ENCODE measurements at regions not wholly inside any gene's neighbourhood (a gene's known extent, or its start where the extent isn't known, plus 50 kb on each side); places are given as distances from the start of the nearest gene placed in this dataset.

DNA sequence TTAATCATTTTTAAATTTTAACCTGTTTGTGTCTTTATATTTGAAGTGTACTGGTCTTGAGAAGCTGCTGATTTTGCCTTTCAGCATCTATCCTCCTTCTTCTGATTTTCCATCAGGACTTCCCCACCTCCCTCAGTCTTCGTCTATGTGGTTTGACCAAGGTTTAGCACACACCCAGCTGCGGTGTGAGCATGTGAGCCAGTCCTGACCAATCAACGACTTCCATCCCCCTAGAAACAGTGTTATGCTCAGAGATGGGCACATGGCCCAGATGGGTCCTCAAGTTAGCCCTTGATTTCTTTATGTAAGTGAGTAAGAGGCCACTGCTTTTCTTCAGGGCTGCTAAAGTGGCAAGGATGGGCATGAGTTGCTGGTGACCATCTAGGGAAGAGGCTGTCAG, 190.8 kb downstream of the MATN1 start:
- intact Hi-C loops (cut with micrococcal nuclease; ENCODE audit: unreplicated experiment) = no loop called here
- no peaks in the 10 kb centered on the region for H3K36me3 Mint-ChIP-seq (ENCODE audit: insufficient read depth, unreplicated experiment)
- TF ChIP-seq, protein P1, sequence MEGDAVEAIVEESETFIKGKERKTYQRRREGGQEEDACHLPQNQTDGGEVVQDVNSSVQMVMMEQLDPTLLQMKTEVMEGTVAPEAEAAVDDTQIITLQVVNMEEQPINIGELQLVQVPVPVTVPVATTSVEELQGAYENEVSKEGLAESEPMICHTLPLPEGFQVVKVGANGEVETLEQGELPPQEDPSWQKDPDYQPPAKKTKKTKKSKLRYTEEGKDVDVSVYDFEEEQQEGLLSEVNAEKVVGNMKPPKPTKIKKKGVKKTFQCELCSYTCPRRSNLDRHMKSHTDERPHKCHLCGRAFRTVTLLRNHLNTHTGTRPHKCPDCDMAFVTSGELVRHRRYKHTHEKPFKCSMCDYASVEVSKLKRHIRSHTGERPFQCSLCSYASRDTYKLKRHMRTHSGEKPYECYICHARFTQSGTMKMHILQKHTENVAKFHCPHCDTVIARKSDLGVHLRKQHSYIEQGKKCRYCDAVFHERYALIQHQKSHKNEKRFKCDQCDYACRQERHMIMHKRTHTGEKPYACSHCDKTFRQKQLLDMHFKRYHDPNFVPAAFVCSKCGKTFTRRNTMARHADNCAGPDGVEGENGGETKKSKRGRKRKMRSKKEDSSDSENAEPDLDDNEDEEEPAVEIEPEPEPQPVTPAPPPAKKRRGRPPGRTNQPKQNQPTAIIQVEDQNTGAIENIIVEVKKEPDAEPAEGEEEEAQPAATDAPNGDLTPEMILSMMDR (IDR thresholded peaks at IDR 0.05; ENCODE audit: insufficient read depth in 1 of 2, low read depth in 1 of 2, low read length in 1 of 2, severe bottlenecking in 1 of 2, unreplicated experiment in 1 of 2) = no peak
- no TSS peak for BruUV-seq (replicated peaks)
- Histone ChIP-seq H3K4me3 (ENCODE audit: low read depth, low read length) (no peak overlapping the region), H3K27me3 (replicated peaks; ENCODE audit: control insufficient read depth, insufficient read depth, low read length) (no peaks in the 10 kb centered on the region), H3K4me1 (no peaks in the 10 kb centered on the region), H3K9me3 (no peaks in the 10 kb centered on the region), H3K36me3 (ENCODE audit: control insufficient read depth, insufficient read depth, low read length) (no peaks in the 10 kb centered on the region)
- no peak for DNase-seq
- H3K4me3 Mint-ChIP-seq (ENCODE audit: unreplicated experiment) = no peak overlapping the region
- H3K27ac Mint-ChIP-seq (ENCODE audit: unreplicated experiment) = no peak overlapping the region
- POLR2A ChIA-PET = no interaction called here
- H3K27me3 Mint-ChIP-seq (ENCODE audit: insufficient read depth, unreplicated experiment) = peaks cover 6% of the 10 kb centered on the region
- CTCF ChIA-PET = no interaction called here
- H3K9me3 Mint-ChIP-seq (ENCODE audit: unreplicated experiment) = no peaks in the 10 kb centered on the region
- no peaks in the 10 kb centered on the region for H3K4me1 Mint-ChIP-seq (ENCODE audit: low read depth, unreplicated experiment)

DNA sequence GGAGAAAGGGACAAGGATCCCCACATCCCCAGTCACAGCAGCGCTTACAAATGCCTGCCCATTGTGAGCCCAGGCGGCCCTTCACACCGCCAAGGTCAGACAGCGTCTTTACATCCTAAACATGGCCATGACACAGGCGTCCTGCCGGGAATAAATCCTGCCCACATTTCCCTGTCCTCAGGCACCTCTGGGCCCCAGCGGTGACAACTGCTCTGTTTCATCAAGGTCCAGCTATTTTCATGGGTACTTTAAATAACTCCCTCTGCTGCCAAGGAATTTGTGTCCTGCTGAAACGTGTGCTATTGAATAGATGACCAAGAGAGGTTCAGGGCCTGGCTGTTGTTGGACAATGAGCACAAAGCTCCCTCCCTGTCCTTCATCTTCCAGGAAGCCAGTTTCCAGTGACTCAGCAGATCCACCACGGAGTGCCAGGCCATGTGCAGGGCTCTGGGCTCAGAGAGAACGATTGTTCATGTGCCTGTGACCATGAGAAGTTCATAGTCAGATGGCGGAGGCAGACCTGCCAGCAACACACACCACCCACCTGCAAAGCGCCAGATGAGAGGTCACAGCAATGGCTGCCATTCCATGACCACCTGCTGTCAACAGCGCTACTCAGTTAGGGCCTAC, 195.8 kb downstream of the MATN1 start:
- intact Hi-C loops (cut with micrococcal nuclease; ENCODE audit: unreplicated experiment) = no loop called here
- H3K4me1 ChIP-seq = no peaks in the 10 kb centered on the region
- H3K9me3 Mint-ChIP-seq (ENCODE audit: unreplicated experiment) = no peaks in the 10 kb centered on the region

DNA sequence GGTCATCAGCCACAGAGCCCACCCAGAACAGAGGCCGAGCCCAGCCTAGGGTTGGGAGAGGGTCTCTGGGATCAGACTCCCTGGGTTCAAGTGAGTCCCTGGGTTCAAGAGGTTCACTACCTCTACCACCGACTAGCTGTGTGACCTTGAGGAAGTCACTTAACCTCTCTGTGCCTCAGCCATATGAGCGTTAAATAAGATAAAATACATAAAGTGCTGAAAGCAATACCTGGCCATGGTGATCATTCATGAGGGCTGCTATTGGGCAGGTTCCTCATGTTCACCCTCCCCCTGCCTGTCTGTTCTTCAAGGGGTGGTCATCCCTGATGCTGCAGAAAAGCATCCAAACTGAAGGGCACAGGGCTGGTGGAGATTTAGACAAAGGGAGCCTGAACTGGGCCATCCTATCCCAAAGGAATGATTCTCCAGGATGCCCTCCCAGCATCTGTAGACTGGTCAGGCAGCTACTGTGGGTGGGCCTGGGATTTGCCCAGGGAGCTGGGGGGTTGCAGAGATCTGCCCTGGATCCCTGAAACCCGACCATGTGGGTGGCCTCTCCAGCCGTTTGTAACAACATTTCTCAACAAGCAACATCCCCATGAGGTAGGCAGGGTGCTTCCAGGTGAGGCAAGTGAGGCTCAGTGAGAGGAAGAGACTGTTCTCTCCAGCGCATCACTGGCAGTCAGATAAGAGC, 196.6 kb downstream of the MATN1 start:
- BruUV-seq (replicated peaks) = no TSS peak
- ChIA-PET CTCF (no interaction called here), POLR2A (no interaction called here)
- intact Hi-C loops (cut with micrococcal nuclease; ENCODE audit: unreplicated experiment) = no loop called here
- H3K27me3 ChIP-seq (replicated peaks; ENCODE audit: control insufficient read depth, insufficient read depth, low read length) = no peaks in the 10 kb centered on the region
- H3K36me3 ChIP-seq (ENCODE audit: control insufficient read depth, insufficient read depth, low read length) = no peaks in the 10 kb centered on the region
- H3K27ac Mint-ChIP-seq (ENCODE audit: unreplicated experiment) = no peak overlapping the region
- H3K4me3 Mint-ChIP-seq (ENCODE audit: unreplicated experiment) = no peak overlapping the region
- no peaks in the 10 kb centered on the region for H3K4me1 Mint-ChIP-seq (ENCODE audit: low read depth, unreplicated experiment)
- H3K4me1 ChIP-seq = no peaks in the 10 kb centered on the region
- no peaks in the 10 kb centered on the region for H3K36me3 Mint-ChIP-seq (ENCODE audit: insufficient read depth, unreplicated experiment)
- no peak overlapping the region for H3K4me3 ChIP-seq (ENCODE audit: low read depth, low read length)
- no peaks in the 10 kb centered on the region for H3K9me3 ChIP-seq
- TF ChIP-seq, protein P1 (IDR thresholded peaks at IDR 0.05; ENCODE audit: insufficient read depth in 1 of 2, low read depth in 1 of 2, low read length in 1 of 2, severe bottlenecking in 1 of 2, unreplicated experiment in 1 of 2) = no peak
- no peaks in the 10 kb centered on the region for H3K9me3 Mint-ChIP-seq (ENCODE audit: unreplicated experiment)
- no peak for DNase-seq
- peaks cover 6% of the 10 kb centered on the region for H3K27me3 Mint-ChIP-seq (ENCODE audit: insufficient read depth, unreplicated experiment)

More for the DNA sequence above, 195.8 kb downstream of the MATN1 start:
- Mint-ChIP-seq H3K27ac (ENCODE audit: unreplicated experiment) (no peak overlapping the region), H3K27me3 (ENCODE audit: insufficient read depth, unreplicated experiment) (peaks cover 6% of the 10 kb centered on the region), H3K4me1 (ENCODE audit: low read depth, unreplicated experiment) (no peaks in the 10 kb centered on the region), H3K36me3 (ENCODE audit: insufficient read depth, unreplicated experiment) (no peaks in the 10 kb centered on the region), H3K4me3 (ENCODE audit: unreplicated experiment) (no peak overlapping the region)
- Histone ChIP-seq H3K36me3 (ENCODE audit: control insufficient read depth, insufficient read depth, low read length) (no peaks in the 10 kb centered on the region), H3K9me3 (no peaks in the 10 kb centered on the region), H3K4me3 (ENCODE audit: low read depth, low read length) (no peak overlapping the region), H3K27me3 (replicated peaks; ENCODE audit: control insufficient read depth, insufficient read depth, low read length) (no peaks in the 10 kb centered on the region)
- CTCF ChIA-PET = no interaction called here
- DNase-seq = no peak
- BruUV-seq (replicated peaks) = no TSS peak
- POLR2A ChIA-PET = no interaction called here
- TF ChIP-seq, protein P1 (IDR thresholded peaks at IDR 0.05; ENCODE audit: insufficient read depth in 1 of 2, low read depth in 1 of 2, low read length in 1 of 2, severe bottlenecking in 1 of 2, unreplicated experiment in 1 of 2) = no peak
